HEK293 (cell line): ENCODE measurements at regions not wholly inside any gene's neighbourhood (a gene's known extent, or its start where the extent isn't known, plus 50 kb on each side); places are given as distances from the start of the nearest gene placed in this dataset.

ENCODE experiments used
- CTCF ChIP-seq: fragments of 450-650 bp; formaldehyde crosslinking; IDR thresholded peaks from 2 replicates; pipeline ENCODE4 v1.5.1; 2016; ENCODE audit warnings: missing biosample characterization, missing genetic modification characterization
- KLF17 ChIP-seq: fragments of 450-650 bp; formaldehyde crosslinking; IDR thresholded peaks from 2 replicates; pipeline ENCODE4 v1.5.1; 2016; ENCODE audit warnings: missing biosample characterization, missing genetic modification characterization
- REPIN1 ChIP-seq: fragments of 450-650 bp; formaldehyde crosslinking; IDR thresholded peaks from 2 replicates; pipeline ENCODE4 v1.5.1; 2017; ENCODE audit warnings: missing biosample characterization, missing genetic modification characterization, low read depth
- REST ChIP-seq: fragments of 450-650 bp; formaldehyde crosslinking; IDR thresholded peaks from 2 replicates; pipeline ENCODE4 v1.5.1; 2016; ENCODE audit warnings: missing biosample characterization, missing genetic modification characterization
- TCF7L2 ChIP-seq: IDR thresholded peaks from 2 replicates; pipeline ENCODE4 v1.6.1; 2011; ENCODE audit warnings: low read depth, mild to moderate bottlenecking, inconsistent platforms, low read length, moderate library complexity, borderline replicate concordance
- ZBTB10 ChIP-seq: fragments of 450-650 bp; formaldehyde crosslinking; IDR thresholded peaks from 2 replicates; pipeline ENCODE4 v1.5.1; 2016; ENCODE audit warnings: missing biosample characterization, missing genetic modification characterization
- ZBTB17 ChIP-seq: fragments of 450-650 bp; formaldehyde crosslinking; IDR thresholded peaks from 2 replicates; pipeline ENCODE4 v1.5.1; 2016; ENCODE audit warnings: missing biosample characterization, missing genetic modification characterization
- ZFP37 ChIP-seq: fragments of 450-650 bp; formaldehyde crosslinking; IDR thresholded peaks from 2 replicates; pipeline ENCODE4 v1.5.1; 2016; ENCODE audit warnings: missing biosample characterization, missing genetic modification characterization
- ZFP41 ChIP-seq: fragments of 450-650 bp; formaldehyde crosslinking; IDR thresholded peaks from 2 replicates; pipeline ENCODE4 v1.5.1; 2016; ENCODE audit warnings: missing biosample characterization, missing genetic modification characterization, borderline replicate concordance
- ZNF146 ChIP-seq: fragments of 450-650 bp; formaldehyde crosslinking; IDR thresholded peaks from 2 replicates; pipeline ENCODE4 v1.5.1; 2016; ENCODE audit warnings: missing biosample characterization, missing genetic modification characterization
- ZNF175 ChIP-seq: fragments of 450-650 bp; formaldehyde crosslinking; IDR thresholded peaks from 2 replicates; pipeline ENCODE4 v1.5.1; 2016; ENCODE audit warnings: missing biosample characterization, missing genetic modification characterization
- ZNF670 ChIP-seq: fragments of 450-650 bp; formaldehyde crosslinking; IDR thresholded peaks from 2 replicates; pipeline ENCODE4 v1.5.1; 2016; ENCODE audit warnings: missing biosample characterization, missing genetic modification characterization, low read depth
- ZSCAN30 ChIP-seq: fragments of 450-650 bp; IDR thresholded peaks from 2 replicates; pipeline ENCODE4 v1.5.1; 2018; ENCODE audit warnings: missing biosample characterization, mild to moderate bottlenecking, missing genetic modification characterization, moderate library complexity

GRCh38 chr5:7978991-7979390 is 110.0 kb downstream of the MTRR start:
- no peak for TF ChIP-seq ZBTB10 (tag by site-specific recombination)
- no peak for TF ChIP-seq CTCF (tag by site-specific recombination)
- TF ChIP-seq ZNF146 (tag by site-specific recombination) = no peak
- TF ChIP-seq ZFP41 (tag by site-specific recombination) = no peak
- TF ChIP-seq ZSCAN30 = no peak
- TF ChIP-seq ZNF175 (tag by site-specific recombination) = no peak
- no peak for TF ChIP-seq REPIN1 (tag by site-specific recombination)
- no peak for TF ChIP-seq ZNF670 (tag by site-specific recombination)
- TF ChIP-seq KLF17 = no peak
- TF ChIP-seq ZFP37 (tag by site-specific recombination) = no peak
- no peak for TF ChIP-seq TCF7L2
- no peak for TF ChIP-seq ZBTB17 (tag by site-specific recombination)
- TF ChIP-seq REST = no peak
